ENCODE measurements at regions not wholly inside any gene's neighbourhood (a gene's known extent, or its start where the extent isn't known, plus 50 kb on each side); places are given as distances from the start of the nearest gene placed in this dataset.

GRCh38 chr9:108069991-108070390, 580.4 kb upstream of the KLF4 start:
- TF ChIP-seq, protein P1, sequence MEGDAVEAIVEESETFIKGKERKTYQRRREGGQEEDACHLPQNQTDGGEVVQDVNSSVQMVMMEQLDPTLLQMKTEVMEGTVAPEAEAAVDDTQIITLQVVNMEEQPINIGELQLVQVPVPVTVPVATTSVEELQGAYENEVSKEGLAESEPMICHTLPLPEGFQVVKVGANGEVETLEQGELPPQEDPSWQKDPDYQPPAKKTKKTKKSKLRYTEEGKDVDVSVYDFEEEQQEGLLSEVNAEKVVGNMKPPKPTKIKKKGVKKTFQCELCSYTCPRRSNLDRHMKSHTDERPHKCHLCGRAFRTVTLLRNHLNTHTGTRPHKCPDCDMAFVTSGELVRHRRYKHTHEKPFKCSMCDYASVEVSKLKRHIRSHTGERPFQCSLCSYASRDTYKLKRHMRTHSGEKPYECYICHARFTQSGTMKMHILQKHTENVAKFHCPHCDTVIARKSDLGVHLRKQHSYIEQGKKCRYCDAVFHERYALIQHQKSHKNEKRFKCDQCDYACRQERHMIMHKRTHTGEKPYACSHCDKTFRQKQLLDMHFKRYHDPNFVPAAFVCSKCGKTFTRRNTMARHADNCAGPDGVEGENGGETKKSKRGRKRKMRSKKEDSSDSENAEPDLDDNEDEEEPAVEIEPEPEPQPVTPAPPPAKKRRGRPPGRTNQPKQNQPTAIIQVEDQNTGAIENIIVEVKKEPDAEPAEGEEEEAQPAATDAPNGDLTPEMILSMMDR (IDR thresholded peaks at IDR 0.05), result no peak
- TF ChIP-seq POLR2A (IDR thresholded peaks at IDR 0.05), result no peak
